ENCODE measurements at regions not wholly inside any gene's neighbourhood (a gene's known extent, or its start where the extent isn't known, plus 50 kb on each side); places are given as distances from the start of the nearest gene placed in this dataset.

- H3K4me3 ChIP-seq (ENCODE audit: low read depth, low read length): no peak overlapping the region
- peak; percentile 36 for DNase-seq (ENCODE audit: low read depth)
- no peak for TF ChIP-seq CTCF (IDR thresholded peaks at IDR 0.05; ENCODE audit: control insufficient read depth, extremely low read depth, insufficient read depth)
These were observed 90.7 kb upstream of the GOLIM4 start for GRCh38 chr3:168186293-168186983.

- TF ChIP-seq CTCF (IDR thresholded peaks at IDR 0.05; ENCODE audit: control insufficient read depth, extremely low read depth, insufficient read depth): no peak
- H3K4me3 ChIP-seq (ENCODE audit: low read depth, low read length): no peak overlapping the region
- no peak for DNase-seq (ENCODE audit: low read depth)
These were observed 88.0 kb upstream of the GOLIM4 start for GRCh38 chr3:168183774-168184173.

- DNase-seq (ENCODE audit: low read depth): no peak
- TF ChIP-seq CTCF (IDR thresholded peaks at IDR 0.05; ENCODE audit: control insufficient read depth, extremely low read depth, insufficient read depth): no peak
- no peak overlapping the region for H3K4me3 ChIP-seq (ENCODE audit: low read depth, low read length)
These were observed 73.0 kb upstream of the GOLIM4 start for GRCh38 chr3:168168743-168169142.

- peak; percentile 53 for DNase-seq (ENCODE audit: low read depth)
These were observed 69.9 kb upstream of the GOLIM4 start for GRCh38 chr3:168165390-168166269.

GRCh38 chr3:168162172-168162571 lies 66.4 kb upstream of the GOLIM4 start:
- no peak for DNase-seq (ENCODE audit: low read depth)
- no peak overlapping the region for H3K4me3 ChIP-seq (ENCODE audit: low read depth, low read length)
- no peak for TF ChIP-seq CTCF (IDR thresholded peaks at IDR 0.05; ENCODE audit: control insufficient read depth, extremely low read depth, insufficient read depth)

More at GRCh38 chr3:168165390-168166269, 69.9 kb upstream of the GOLIM4 start:
- H3K4me3 ChIP-seq (ENCODE audit: low read depth, low read length): no peak overlapping the region
- TF ChIP-seq CTCF (IDR thresholded peaks at IDR 0.05; ENCODE audit: control insufficient read depth, extremely low read depth, insufficient read depth): peak; percentile 73

GRCh38 chr3:168161696-168162095 lies 66.0 kb upstream of the GOLIM4 start:
- H3K4me3 ChIP-seq (ENCODE audit: low read depth, low read length): no peak overlapping the region
- TF ChIP-seq CTCF (IDR thresholded peaks at IDR 0.05; ENCODE audit: control insufficient read depth, extremely low read depth, insufficient read depth): no peak
- no peak for DNase-seq (ENCODE audit: low read depth)
